SK-N-SH (cell line): ENCODE measurements at regions not wholly inside any gene's neighbourhood (a gene's known extent, or its start where the extent isn't known, plus 50 kb on each side); places are given as distances from the start of the nearest gene placed in this dataset.
"Not testable (repeated sequence)": the region's sequence is repeated elsewhere in the genome, so short reads cannot be mapped to it uniquely, and the experiment has no call there.

Source experiments
- CTCF ChIA-PET: fragments of 300-600, 350-600 bp; formaldehyde crosslinking; extraction: SDS; loops from one replicate; lab custom pipeline; 2021; lab: Yijun Ruan, JAX
- POLR2A ChIA-PET: fragments of 350-600 bp; sonication (Branson Sonifier 250); formaldehyde crosslinking; extraction: SDS; loops from one replicate; lab custom pipeline; 2020; ENCODE audit warnings: antibody characterized with exemption, inconsistent platforms; lab: Yijun Ruan, JAX
- DNase-seq: peaks from one replicate; pipeline ENCODE4 v3.0.0; 2012
- H2AFZ ChIP-seq: fragments of 200-600 bp; sonication (generic); 2 replicates; pipeline ENCODE4 v1.8.1; 2016; ENCODE audit warnings: antibody characterized with exemption, mild to moderate bottlenecking, low read depth
- H3F3A ChIP-seq: fragments of 200-600 bp; sonication (generic); replicated peaks from 2 replicates; pipeline ENCODE3; 2016; ENCODE audit warnings: antibody characterized with exemption, mild to moderate bottlenecking; ENCODE audit not compliant: insufficient read depth
- H3K27ac ChIP-seq, 2 experiments: fragments of 200-500 bp in 1 of 2; fragments of 200-600 bp in 1 of 2; sonication (Bioruptor generic) in 1 of 2; sonication (generic), shearing (Covaris generic) in 1 of 2; 2 replicates each; pipeline versions ENCODE4 v1.5.1 to v1.6.1; 2014 to 2016; ENCODE audit warnings: low read depth in 2 of 2, inconsistent platforms in 1 of 2, low read length in 1 of 2, mild to moderate bottlenecking in 1 of 2, mixed read lengths in 1 of 2
- H3K27me3 ChIP-seq: fragments of 200-600 bp; sonication (generic), shearing (Covaris generic); 2 replicates; pipeline ENCODE4 v1.6.1; 2016; ENCODE audit warnings: mixed run types; ENCODE audit not compliant: insufficient read depth
- H3K36me3 ChIP-seq, 2 experiments: fragments of 200-500 bp in 1 of 2; fragments of 200-600 bp in 1 of 2; sonication (Bioruptor generic) in 1 of 2; sonication (generic) in 1 of 2; replicated peaks in 1 of 2; 2 replicates each; pipeline versions ENCODE3 to v1.5.1; 2014 to 2016; ENCODE audit warnings: low read length in 1 of 2, mild to moderate bottlenecking in 1 of 2; ENCODE audit not compliant: insufficient read depth in 2 of 2, control insufficient read depth in 1 of 2
- H3K4me1 ChIP-seq, 2 experiments: fragments of 200-500 bp in 1 of 2; fragments of 200-600 bp in 1 of 2; sonication (Bioruptor generic) in 1 of 2; sonication (generic), shearing (Covaris generic) in 1 of 2; 2 replicates each; pipeline versions ENCODE4 v1.5.1 to v1.6.1; 2014 to 2016; ENCODE audit warnings: low read depth in 1 of 2, low read length in 1 of 2, mixed run types in 1 of 2; ENCODE audit not compliant: insufficient read depth in 2 of 2, control insufficient read depth in 1 of 2
- H3K4me2 ChIP-seq: fragments of 200-600 bp; sonication (generic), shearing (Covaris generic); 2 replicates; pipeline ENCODE4 v1.6.1; 2017; ENCODE audit warnings: mixed run types
- H3K4me3 ChIP-seq, 2 experiments: fragments of 200-500 bp in 1 of 2; fragments of 200-600 bp in 1 of 2; sonication (Bioruptor generic) in 1 of 2; sonication (generic), shearing (Covaris generic) in 1 of 2; 2 replicates each; pipeline versions ENCODE4 v1.5.1 to v1.8.1; 2014 to 2016; ENCODE audit warnings: low read depth in 2 of 2, inconsistent platforms in 1 of 2, low read length in 1 of 2, mild to moderate bottlenecking in 1 of 2, mixed read lengths in 1 of 2, moderate library complexity in 1 of 2
- H3K79me2 ChIP-seq: fragments of 200-600 bp; sonication (generic); 2 replicates; pipeline ENCODE4 v1.8.1; 2017; ENCODE audit warnings: mild to moderate bottlenecking; ENCODE audit not compliant: insufficient read depth
- H3K9ac ChIP-seq: fragments of 200-600 bp; sonication (generic); 2 replicates; pipeline ENCODE4 v1.6.1; 2017; ENCODE audit warnings: mixed run types
- H3K9me2 ChIP-seq: fragments of 200-600 bp; sonication (generic); 2 replicates; pipeline ENCODE4 v1.6.1; 2017; ENCODE audit warnings: mixed run types
- H3K9me3 ChIP-seq: fragments of 200-600 bp; sonication (generic); 2 replicates; pipeline ENCODE4 v1.6.1; 2017; ENCODE audit warnings: mixed run types, mild to moderate bottlenecking, moderate library complexity
- H4K20me1 ChIP-seq: fragments of 200-600 bp; sonication (generic); 2 replicates; pipeline ENCODE4 v1.6.1; 2017; ENCODE audit warnings: mild to moderate bottlenecking, mixed run types; ENCODE audit not compliant: insufficient read depth
- ELF1 ChIP-seq: IDR thresholded peaks from 2 replicates; pipeline ENCODE4 v1.4.0; 2012
- FOXJ3 ChIP-seq: sonication (generic); formaldehyde crosslinking; IDR thresholded peaks from 2 replicates; pipeline ENCODE4 v1.5.1; 2020; ENCODE audit warnings: mild to moderate bottlenecking, missing genetic modification reagents
- FOXM1 ChIP-seq: IDR thresholded peaks from 2 replicates; pipeline ENCODE4 v1.4.0; 2012; ENCODE audit warnings: low read depth, mild to moderate bottlenecking
- POLR2AphosphoS5 ChIP-seq: IDR thresholded peaks from 2 replicates; pipeline ENCODE4 v1.6.1; 2012; ENCODE audit warnings: low read depth, low read length
- RAD21 ChIP-seq: IDR thresholded peaks from 2 replicates; pipeline ENCODE4 v1.6.1; 2012; ENCODE audit warnings: mild to moderate bottlenecking, low read length
- RCOR1 ChIP-seq: fragments of 150-350 bp; IDR thresholded peaks from 2 replicates; pipeline ENCODE4 v1.6.1; 2017; ENCODE audit warnings: antibody characterized with exemption, low read length
- RFX5 ChIP-seq: IDR thresholded peaks from 2 replicates; pipeline ENCODE4 v1.6.1; 2012; ENCODE audit warnings: mild to moderate bottlenecking, improper control_type of control experiment, low read length
- TCF12 ChIP-seq: IDR thresholded peaks from 2 replicates; pipeline ENCODE4 v1.4.0; 2012
- YY1 ChIP-seq: IDR thresholded peaks from 2 replicates; pipeline ENCODE4 v1.4.0; 2012; ENCODE audit warnings: low read depth, mild to moderate bottlenecking
- WGBS: methylation state at CpG from one replicate; pipeline ENCODE4 v1.1.6; 2017; ENCODE audit warnings: low lambda C conversion rate; 5-methylcytosine and 5-hydroxymethylcytosine counted together
- TF ChIP-seq, protein P1 (sequence below): IDR thresholded peaks from 2 replicates; pipeline ENCODE4 v1.4.0; 2012; ENCODE audit warnings: low read depth, borderline replicate concordance
- TF ChIP-seq, protein P2 (sequence below): IDR thresholded peaks from 2 replicates; pipeline ENCODE4 v1.4.0; 2012; ENCODE audit warnings: low read depth, borderline replicate concordance
- TF ChIP-seq, protein P3 (sequence below): IDR thresholded peaks from 2 replicates; pipeline ENCODE4; 2012
- TF ChIP-seq, protein P4 (sequence below): IDR thresholded peaks from 2 replicates; pipeline ENCODE4 v1.6.1; 2012; ENCODE audit warnings: mild to moderate bottlenecking, low read depth, low read length, moderate library complexity

DNA sequence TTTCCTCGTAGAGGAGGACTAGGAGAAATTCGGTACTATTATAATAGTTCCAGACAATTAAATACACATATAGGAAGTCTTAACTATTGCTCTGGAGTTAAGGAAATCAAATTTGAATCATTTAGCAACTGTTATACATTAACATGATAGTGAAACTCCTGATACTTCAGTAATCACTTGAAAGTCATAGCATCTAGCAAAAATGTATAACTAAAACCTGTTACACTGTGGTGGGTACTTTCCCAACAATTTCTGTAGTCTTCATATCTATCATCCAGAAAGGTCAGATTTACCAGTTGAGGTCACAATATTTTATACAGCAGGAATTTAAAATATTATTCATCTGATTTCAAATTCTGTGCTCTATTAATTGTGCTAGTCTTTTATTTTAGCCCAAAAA lies 669.6 kb upstream of the PCDH10 start (continued):
- TF ChIP-seq, protein P1, sequence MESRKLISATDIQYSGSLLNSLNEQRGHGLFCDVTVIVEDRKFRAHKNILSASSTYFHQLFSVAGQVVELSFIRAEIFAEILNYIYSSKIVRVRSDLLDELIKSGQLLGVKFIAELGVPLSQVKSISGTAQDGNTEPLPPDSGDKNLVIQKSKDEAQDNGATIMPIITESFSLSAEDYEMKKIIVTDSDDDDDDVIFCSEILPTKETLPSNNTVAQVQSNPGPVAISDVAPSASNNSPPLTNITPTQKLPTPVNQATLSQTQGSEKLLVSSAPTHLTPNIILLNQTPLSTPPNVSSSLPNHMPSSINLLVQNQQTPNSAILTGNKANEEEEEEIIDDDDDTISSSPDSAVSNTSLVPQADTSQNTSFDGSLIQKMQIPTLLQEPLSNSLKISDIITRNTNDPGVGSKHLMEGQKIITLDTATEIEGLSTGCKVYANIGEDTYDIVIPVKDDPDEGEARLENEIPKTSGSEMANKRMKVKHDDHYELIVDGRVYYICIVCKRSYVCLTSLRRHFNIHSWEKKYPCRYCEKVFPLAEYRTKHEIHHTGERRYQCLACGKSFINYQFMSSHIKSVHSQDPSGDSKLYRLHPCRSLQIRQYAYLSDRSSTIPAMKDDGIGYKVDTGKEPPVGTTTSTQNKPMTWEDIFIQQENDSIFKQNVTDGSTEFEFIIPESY = no peak

DNA sequence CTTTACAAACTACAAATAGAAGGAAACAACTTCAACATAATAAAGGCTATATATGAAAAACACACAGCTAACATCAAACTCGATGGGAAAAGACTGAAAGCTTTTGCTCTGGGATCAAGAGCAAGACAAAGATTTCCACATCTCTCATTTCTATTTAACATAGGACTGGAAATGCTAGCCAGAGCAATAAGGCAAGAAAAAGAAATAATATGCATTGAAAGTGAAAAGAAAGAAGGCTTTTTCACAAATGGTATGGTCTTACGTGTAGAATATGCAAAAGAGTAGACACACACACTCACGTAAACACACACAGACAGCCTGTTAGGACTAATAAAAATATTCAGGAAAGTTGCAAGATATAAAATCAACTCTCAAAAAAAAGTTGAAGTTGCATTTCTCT lies 660.5 kb upstream of the PCDH10 start:
- Histone ChIP-seq H3K79me2 (no peaks in the 10 kb centered on the region), H3K27me3 (no peaks in the 10 kb centered on the region), H4K20me1 (no peaks in the 10 kb centered on the region), H3K4me3 (no peak overlapping the region), H3K4me2 (no peak overlapping the region), H3F3A (no peaks in the 10 kb centered on the region), H2AFZ (no peak overlapping the region), H3K9ac (no peak overlapping the region), H3K27ac (no peak overlapping the region), H3K36me3 (no peaks in the 10 kb centered on the region), H3K9me3 (peaks cover 6% of the 10 kb centered on the region; the same call in 1 of the 2 replicates), H3K9me2 (no peaks in the 10 kb centered on the region), H3K4me1 (no peaks in the 10 kb centered on the region)
- ChIA-PET POLR2A (no interaction called here), CTCF (no interaction called here)
- 10% methylated on average over 3 of the region's 3 CpGs for WGBS
- no peak for DNase-seq
- TF ChIP-seq YY1 = no peak

DNA sequence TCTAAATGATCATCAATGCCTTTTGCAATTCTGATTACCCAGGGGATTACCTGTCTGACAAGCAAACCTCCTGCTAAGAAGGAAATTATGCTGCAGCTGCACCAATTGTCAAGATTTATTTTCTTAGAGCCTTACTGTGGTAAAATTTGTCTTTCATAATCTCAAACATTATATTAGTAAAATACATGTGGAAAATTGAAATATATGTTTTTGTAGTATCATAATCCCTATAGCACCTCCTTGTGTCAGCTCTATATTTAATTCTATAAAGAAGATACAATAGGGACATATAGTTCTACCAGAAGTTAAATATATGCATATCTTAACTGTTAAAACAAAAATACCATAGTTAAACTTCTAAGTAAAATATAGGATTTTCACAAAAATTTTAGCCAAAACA lies 655.6 kb upstream of the PCDH10 start:
- no peaks in the 10 kb centered on the region for H3F3A ChIP-seq
- H2AFZ ChIP-seq = no peak overlapping the region
- ChIA-PET POLR2A (no interaction called here), CTCF (no interaction called here)
- H3K4me3 ChIP-seq = no peak overlapping the region
- H3K4me2 ChIP-seq = no peak overlapping the region
- no peak for DNase-seq
- H3K9me2 ChIP-seq = no peaks in the 10 kb centered on the region
- TF ChIP-seq RAD21 (no peak), TCF12 (no peak), RCOR1 (no peak), FOXJ3 (CRISPR knock-in tag) (no peak), FOXM1 (no peak), POLR2AphosphoS5 (no peak), ELF1 (no peak), RFX5 (no peak)
- TF ChIP-seq, protein P2, sequence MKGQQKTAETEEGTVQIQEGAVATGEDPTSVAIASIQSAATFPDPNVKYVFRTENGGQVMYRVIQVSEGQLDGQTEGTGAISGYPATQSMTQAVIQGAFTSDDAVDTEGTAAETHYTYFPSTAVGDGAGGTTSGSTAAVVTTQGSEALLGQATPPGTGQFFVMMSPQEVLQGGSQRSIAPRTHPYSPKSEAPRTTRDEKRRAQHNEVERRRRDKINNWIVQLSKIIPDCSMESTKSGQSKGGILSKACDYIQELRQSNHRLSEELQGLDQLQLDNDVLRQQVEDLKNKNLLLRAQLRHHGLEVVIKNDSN = no peak
- TF ChIP-seq, protein P3, sequence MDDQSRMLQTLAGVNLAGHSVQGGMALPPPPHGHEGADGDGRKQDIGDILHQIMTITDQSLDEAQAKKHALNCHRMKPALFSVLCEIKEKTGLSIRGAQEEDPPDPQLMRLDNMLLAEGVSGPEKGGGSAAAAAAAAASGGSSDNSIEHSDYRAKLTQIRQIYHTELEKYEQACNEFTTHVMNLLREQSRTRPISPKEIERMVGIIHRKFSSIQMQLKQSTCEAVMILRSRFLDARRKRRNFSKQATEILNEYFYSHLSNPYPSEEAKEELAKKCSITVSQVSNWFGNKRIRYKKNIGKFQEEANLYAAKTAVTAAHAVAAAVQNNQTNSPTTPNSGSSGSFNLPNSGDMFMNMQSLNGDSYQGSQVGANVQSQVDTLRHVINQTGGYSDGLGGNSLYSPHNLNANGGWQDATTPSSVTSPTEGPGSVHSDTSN = no peak
- TF ChIP-seq, protein P4, sequence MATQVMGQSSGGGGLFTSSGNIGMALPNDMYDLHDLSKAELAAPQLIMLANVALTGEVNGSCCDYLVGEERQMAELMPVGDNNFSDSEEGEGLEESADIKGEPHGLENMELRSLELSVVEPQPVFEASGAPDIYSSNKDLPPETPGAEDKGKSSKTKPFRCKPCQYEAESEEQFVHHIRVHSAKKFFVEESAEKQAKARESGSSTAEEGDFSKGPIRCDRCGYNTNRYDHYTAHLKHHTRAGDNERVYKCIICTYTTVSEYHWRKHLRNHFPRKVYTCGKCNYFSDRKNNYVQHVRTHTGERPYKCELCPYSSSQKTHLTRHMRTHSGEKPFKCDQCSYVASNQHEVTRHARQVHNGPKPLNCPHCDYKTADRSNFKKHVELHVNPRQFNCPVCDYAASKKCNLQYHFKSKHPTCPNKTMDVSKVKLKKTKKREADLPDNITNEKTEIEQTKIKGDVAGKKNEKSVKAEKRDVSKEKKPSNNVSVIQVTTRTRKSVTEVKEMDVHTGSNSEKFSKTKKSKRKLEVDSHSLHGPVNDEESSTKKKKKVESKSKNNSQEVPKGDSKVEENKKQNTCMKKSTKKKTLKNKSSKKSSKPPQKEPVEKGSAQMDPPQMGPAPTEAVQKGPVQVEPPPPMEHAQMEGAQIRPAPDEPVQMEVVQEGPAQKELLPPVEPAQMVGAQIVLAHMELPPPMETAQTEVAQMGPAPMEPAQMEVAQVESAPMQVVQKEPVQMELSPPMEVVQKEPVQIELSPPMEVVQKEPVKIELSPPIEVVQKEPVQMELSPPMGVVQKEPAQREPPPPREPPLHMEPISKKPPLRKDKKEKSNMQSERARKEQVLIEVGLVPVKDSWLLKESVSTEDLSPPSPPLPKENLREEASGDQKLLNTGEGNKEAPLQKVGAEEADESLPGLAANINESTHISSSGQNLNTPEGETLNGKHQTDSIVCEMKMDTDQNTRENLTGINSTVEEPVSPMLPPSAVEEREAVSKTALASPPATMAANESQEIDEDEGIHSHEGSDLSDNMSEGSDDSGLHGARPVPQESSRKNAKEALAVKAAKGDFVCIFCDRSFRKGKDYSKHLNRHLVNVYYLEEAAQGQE = no peak
- no peaks in the 10 kb centered on the region for H4K20me1 ChIP-seq
- H3K79me2 ChIP-seq = no peaks in the 10 kb centered on the region
- no peaks in the 10 kb centered on the region for H3K27me3 ChIP-seq
- H3K4me1 ChIP-seq = no peaks in the 10 kb centered on the region
- no peak overlapping the region for H3K27ac ChIP-seq
- H3K9me3 ChIP-seq = peaks cover 5% of the 10 kb centered on the region; the same call in 1 of the 2 replicates
- H3K9ac ChIP-seq = no peak overlapping the region
- H3K36me3 ChIP-seq = no peaks in the 10 kb centered on the region

DNA sequence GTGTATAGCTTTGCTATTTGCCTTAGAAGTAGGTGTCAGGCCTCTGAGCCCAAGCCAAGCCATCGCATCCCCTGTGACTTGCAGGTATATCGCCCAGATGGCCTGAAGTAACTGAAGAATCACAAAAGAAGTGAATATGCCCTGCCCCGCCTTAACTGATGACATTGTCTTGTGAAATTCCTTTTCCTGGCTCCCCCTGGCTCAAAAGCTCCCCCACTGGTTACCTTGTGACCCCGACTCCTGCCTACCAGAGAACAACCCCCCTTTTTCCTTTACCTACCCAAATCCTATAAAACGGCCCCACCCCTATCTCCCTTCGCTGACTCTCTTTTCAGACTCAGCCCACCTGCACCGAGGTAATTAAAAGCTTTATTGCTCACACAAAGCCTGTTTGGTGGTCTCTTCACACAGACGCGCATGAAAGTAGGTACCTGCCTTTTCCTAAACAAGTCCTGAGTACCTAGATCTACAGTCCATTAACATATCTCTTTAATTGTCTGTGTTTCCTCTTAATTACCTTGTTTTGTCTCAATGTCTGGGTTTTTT lies 653.8 kb upstream of the PCDH10 start:
- POLR2A ChIA-PET, H2AFZ ChIP-seq, H3K9me3 ChIP-seq, H3K4me2 ChIP-seq, H3K4me1 ChIP-seq, H3K9me2 ChIP-seq, CTCF ChIA-PET, H3K36me3 ChIP-seq, H3K4me3 ChIP-seq, H3K9ac ChIP-seq, H3F3A ChIP-seq, DNase-seq, H3K79me2 ChIP-seq, H3K27ac ChIP-seq, H3K27me3 ChIP-seq, H4K20me1 ChIP-seq: not testable (repeated sequence)
- WGBS = 34% methylated on average over 9 of the region's 9 CpGs
